ENCODE measurements at regions not wholly inside any gene's neighbourhood (a gene's known extent, or its start where the extent isn't known, plus 50 kb on each side); places are given as distances from the start of the nearest gene placed in this dataset.
"Not testable (repeated sequence)": the region's sequence is repeated elsewhere in the genome, so short reads cannot be mapped to it uniquely, and the experiment has no call there.

GRCh38 chr10:65786279-65786678, 1139.6 kb upstream of the LRRTM3 start:
- no peak for DNase-seq (ENCODE audit: low spot score)
- Histone ChIP-seq H3K36me3 (no peaks in the 10 kb centered on the region), H3K27ac (no peak overlapping the region), H3K4me1 (no peaks in the 10 kb centered on the region), H3K4me3 (no peak overlapping the region), H3K9me3 (no peaks in the 10 kb centered on the region), H3K27me3 (no peaks in the 10 kb centered on the region)
- TF ChIP-seq, protein P1, sequence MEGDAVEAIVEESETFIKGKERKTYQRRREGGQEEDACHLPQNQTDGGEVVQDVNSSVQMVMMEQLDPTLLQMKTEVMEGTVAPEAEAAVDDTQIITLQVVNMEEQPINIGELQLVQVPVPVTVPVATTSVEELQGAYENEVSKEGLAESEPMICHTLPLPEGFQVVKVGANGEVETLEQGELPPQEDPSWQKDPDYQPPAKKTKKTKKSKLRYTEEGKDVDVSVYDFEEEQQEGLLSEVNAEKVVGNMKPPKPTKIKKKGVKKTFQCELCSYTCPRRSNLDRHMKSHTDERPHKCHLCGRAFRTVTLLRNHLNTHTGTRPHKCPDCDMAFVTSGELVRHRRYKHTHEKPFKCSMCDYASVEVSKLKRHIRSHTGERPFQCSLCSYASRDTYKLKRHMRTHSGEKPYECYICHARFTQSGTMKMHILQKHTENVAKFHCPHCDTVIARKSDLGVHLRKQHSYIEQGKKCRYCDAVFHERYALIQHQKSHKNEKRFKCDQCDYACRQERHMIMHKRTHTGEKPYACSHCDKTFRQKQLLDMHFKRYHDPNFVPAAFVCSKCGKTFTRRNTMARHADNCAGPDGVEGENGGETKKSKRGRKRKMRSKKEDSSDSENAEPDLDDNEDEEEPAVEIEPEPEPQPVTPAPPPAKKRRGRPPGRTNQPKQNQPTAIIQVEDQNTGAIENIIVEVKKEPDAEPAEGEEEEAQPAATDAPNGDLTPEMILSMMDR (IDR thresholded peaks at IDR 0.05) = no peak

GRCh38 chr10:65787571-65787970, 1138.3 kb upstream of the LRRTM3 start:
- DNase-seq (ENCODE audit: low spot score) = no peak
- no peaks in the 10 kb centered on the region for H3K9me3 ChIP-seq
- TF ChIP-seq, protein P1 (IDR thresholded peaks at IDR 0.05) = no peak

DNA sequence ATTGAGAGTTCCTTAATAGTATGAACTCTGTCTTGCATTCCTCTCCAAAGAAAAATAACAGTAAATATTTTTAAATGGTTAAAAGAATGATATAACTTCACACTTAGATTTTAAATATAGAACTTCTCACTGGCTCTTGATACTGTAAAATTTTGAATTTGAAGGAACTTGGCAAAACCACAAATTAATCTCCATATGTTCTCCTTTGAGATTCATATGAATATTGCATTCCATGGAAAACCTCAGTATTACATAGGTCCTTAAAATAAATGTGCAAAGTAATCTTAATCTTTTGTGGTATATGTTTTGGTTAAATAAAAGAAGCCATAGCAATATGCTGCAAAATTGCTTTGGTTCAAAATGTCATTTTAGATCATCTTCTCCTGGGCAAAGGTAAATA, 1137.6 kb upstream of the LRRTM3 start:
- no peak for DNase-seq (ENCODE audit: low spot score)
- no peaks in the 10 kb centered on the region for H3K36me3 ChIP-seq
- H3K4me1 ChIP-seq = no peaks in the 10 kb centered on the region
- TF ChIP-seq, protein P1 (IDR thresholded peaks at IDR 0.05) = no peak
- H3K9me3 ChIP-seq = no peaks in the 10 kb centered on the region
- no peaks in the 10 kb centered on the region for H3K27me3 ChIP-seq
- H3K4me3 ChIP-seq = no peak overlapping the region
- H3K27ac ChIP-seq = no peak overlapping the region

More at GRCh38 chr10:65787571-65787970, 1138.3 kb upstream of the LRRTM3 start:
- H3K36me3 ChIP-seq = no peaks in the 10 kb centered on the region
- no peak overlapping the region for H3K4me3 ChIP-seq
- H3K4me1 ChIP-seq = no peaks in the 10 kb centered on the region
- no peak overlapping the region for H3K27ac ChIP-seq
- no peaks in the 10 kb centered on the region for H3K27me3 ChIP-seq

DNA sequence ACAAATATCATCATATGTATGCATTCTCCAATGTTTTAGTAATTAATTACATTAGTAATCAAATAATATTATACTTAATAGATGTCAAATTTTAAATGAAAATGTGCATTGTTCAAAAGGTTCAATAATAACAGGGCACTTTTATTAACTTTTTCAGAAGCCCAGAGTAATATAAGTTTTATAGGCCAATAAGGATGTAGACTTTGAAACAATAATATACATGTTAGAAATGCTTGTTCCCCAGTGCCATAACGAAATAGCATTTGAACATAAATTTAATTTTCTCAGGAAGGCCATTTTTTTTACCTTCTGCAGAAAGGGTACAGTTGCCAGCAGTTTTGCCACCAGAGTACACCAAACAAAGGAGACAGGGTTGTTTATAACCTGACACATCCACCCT, 1133.9 kb upstream of the LRRTM3 start:
- Histone ChIP-seq H3K36me3 (no peaks in the 10 kb centered on the region), H3K4me3 (no peak overlapping the region), H3K9me3 (no peaks in the 10 kb centered on the region), H3K27ac (no peak overlapping the region), H3K27me3 (no peaks in the 10 kb centered on the region), H3K4me1 (no peaks in the 10 kb centered on the region)
- TF ChIP-seq, protein P1 (IDR thresholded peaks at IDR 0.05) = no peak
- DNase-seq (ENCODE audit: low spot score) = no peak

- DNase-seq (ENCODE audit: low spot score) = no peak
- Histone ChIP-seq H3K9me3 (no peaks in the 10 kb centered on the region), H3K27ac (no peak overlapping the region), H3K27me3 (no peaks in the 10 kb centered on the region), H3K36me3 (no peaks in the 10 kb centered on the region), H3K4me1 (no peaks in the 10 kb centered on the region), H3K4me3 (no peak overlapping the region)
- TF ChIP-seq, protein P1 (IDR thresholded peaks at IDR 0.05) = no peak
Observed at GRCh38 chr10:65793738-65794425, 1132.0 kb upstream of the LRRTM3 start.

DNA sequence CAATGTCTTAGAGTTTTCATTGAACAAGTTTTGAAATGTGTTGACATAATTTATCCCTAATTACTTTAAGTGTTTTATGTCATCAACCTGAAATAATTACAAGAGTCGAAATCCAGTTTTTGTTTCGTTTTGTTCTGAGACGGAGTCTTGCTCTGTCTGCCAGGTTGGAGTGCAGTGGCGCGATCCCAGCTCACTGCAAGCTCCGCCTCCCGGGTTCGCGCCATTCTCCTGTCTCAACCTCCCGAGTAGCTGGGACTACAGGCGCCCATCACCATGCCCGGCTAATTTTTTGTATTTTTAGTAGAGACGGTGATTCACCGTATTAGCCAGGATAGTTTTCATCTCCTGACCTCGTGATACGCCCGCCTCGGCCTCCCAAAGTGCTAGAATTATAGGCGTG, 1131.0 kb upstream of the LRRTM3 start:
- DNase-seq (ENCODE audit: low spot score); H3K4me1 ChIP-seq; H3K27ac ChIP-seq; H3K36me3 ChIP-seq; H3K27me3 ChIP-seq; H3K9me3 ChIP-seq; H3K4me3 ChIP-seq: not testable (repeated sequence)
